NCI-H2029 treated with DMSO at 0.1 percent for 48 hours (cell line): ENCODE measurements at regions not wholly inside any gene's neighbourhood (a gene's known extent, or its start where the extent isn't known, plus 50 kb on each side); places are given as distances from the start of the nearest gene placed in this dataset.

ENCODE experiments used
- DNase-seq: peaks from one replicate; lab custom pipeline; 2025; lab: John Stamatoyannopoulos, UW

DNA sequence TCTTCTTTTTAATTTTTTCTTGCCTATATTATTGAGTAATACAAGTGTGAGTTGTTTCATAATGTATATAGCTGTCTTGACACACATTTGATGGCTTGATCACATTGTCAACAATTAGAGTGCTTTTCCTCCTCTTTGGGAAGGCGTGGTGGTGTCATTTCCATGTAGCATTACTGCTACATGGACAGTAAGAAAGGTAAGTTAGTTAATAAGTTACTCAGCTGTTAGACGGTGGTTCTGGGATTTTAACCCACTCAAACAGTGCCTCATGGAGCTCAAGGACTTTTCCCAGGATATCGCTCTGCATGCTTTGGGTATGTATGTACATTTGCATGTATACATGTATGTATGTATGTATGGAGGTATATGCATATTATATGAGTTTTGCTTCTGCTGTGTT, 94.6 kb downstream of the HAPSTR1 start:
- DNase-seq: no peak

DNA sequence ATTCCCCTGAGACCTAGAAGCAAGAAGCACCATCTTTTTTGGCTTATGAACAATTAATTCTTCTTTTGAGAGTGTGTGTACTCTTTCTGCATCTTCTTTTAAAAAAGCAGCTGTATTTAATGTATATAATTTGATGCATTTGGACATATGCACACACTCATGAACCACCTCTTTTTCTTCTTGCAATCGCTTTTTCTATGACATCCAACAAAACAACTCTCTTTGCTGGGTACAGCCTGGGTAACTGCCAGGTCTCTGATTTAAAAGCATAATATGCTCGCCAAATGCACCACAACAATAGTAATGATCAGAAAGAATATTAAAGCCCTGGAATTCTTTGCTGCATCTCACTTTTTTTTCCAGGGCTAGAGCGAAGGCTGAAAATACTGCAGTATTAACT, 97.3 kb downstream of the HAPSTR1 start:
- no peak for DNase-seq

DNA sequence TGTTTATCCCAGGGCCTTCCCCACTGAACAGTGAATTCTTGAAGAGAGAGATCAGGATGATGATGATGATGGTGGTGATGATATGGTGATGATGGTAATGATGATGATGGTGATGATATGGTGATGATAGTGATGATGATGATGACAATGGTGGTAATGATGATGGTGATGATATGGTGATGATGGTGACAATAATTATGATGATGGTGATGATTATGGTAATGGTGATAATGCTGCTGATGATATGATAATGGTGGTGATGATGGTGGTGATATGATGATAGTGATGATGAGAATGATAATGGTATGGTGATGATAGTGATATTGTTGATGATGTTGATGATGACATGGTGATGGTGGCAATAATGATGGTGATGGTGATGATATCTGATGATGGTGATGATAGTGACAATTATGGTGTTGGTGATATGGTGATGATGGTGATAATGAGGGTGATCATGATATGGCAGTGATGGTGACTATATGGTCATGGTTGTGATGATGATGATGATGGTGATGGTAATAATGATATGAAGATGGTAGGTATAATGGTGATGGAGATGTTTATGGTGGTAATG, 99.9 kb downstream of the HAPSTR1 start:
- DNase-seq: no peak

DNA sequence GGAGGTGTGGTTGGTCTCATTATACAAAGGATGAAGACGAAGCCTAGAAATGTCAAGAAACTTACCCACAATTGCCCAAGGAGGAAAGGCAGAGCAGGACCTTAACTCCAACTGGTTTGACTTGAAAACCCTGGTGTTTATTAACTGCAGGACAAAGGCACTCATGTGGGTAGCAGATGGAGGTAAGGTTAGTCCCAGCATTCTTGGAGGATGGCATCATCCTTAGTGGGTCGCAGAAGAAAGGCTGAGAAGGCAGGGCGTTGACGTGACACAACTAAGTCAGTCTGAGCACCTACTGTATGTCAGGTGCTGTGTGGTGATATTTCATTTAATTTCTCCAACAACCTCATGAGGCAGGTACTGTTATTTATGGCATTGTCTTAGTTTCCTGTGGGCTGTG, 101.3 kb downstream of the HAPSTR1 start:
- DNase-seq: no peak

DNA sequence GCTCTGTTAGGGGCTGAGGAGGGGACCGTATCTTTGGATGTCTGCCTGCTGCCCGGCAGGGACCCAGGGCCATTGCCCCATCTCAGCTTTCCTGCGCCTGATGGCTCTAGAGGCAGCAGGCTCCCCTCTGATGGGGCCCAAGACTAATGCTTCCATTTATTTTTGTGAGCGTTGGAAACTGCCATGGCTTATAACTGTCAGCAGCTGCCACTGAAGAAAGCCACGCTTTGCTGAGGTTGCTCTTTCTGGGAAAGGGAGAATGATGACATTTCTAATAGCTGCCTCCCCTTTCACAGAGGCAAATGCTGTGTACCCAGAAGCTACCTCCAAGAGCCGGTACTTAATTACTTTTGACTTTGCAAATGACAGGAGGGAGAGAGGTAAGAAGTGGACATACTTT, 103.8 kb downstream of the HAPSTR1 start:
- DNase-seq: no peak

DNA sequence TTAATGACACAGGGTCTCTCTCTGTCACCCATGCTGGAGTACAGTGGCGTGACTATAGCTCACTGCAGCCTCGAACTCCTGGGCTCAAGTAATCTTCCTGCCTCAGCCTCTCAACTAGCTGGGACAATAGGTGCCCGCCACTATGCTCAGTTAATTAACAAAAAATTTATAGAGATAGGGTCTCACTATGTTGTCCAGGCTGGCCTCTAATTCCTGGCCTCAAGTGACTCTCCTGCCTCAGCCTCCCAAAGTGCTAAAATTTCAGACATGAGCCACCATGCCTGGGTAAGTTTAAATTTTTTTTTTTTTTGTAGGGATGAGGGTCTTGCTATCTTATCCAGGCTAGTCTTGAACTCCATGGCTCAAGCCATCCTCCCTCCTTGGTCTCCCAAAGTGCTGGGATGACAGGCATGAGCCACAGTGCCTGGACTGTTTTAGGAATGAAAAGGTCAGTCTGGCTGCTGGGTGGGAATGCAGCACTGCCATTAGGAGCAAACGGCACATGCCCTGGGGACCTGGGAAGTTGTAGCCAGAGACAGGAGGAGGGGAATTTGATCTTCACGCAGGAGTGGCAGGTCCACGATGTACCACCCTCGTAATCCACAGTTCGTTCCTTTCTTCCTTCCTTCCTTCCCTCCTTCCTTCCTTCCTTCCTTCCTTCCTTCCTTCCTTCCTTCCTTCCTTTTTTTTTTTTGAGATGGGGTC, 106.7 kb downstream of the HAPSTR1 start:
- no peak for DNase-seq

DNA sequence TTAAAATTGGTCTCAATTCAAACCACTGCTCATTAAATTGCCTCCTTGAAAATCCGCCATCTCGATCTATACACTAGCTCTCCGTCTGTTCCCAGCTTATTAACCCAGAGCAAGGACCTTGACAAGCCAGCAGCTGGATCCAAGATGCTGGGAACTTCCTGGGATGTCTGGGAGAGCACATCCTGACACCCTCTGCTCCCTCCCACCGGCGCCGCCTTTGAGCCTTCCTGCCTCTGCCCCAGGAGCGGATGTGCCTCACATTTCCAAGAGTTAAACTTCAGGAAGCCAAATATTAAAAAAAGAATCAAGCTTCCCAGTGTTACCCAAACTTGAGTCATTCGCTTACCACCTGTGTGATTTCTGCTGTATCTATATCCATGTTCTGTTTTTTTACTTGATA, 107.9 kb downstream of the HAPSTR1 start:
- no peak for DNase-seq

DNA sequence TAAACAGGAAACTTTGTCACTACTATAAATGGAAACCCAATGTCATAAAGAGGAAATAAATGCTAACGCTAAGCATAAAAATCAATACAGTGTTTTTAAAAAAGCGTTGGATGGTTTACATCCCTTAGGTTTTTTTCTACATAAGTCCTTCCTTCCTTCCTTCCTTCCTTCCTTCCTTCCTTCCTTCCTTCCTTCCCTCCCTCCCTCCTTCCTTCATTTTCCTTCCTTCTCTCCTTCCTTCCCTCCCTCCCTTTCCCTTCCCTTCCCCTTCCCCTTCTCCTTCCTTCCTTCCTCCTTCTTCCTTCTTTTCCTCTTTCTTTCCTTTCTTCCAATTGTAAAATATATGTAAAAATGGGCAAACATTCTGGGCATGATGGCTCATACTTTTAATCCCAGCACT, 108.3 kb downstream of the HAPSTR1 start:
- DNase-seq: no peak

DNA sequence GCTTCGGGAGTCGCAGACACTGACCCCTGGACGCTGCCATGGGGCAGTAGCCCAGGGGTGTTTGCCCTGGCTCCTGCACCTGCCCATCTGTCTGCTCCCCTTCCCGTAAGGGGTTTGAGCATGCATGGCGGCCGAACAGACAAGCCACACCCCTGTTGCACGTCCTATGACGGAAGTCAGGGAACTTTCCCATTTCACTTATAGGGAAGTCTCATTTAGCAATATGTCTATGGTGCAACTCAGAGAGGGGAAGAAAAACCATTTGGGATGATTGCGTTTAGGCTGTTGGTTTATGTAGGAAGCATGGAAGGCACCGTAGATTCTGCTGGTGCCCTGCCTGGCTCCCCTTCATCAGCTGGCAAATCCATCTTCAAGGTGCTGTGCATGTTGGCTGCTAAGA, 112.5 kb downstream of the HAPSTR1 start:
- DNase-seq: no peak

DNA sequence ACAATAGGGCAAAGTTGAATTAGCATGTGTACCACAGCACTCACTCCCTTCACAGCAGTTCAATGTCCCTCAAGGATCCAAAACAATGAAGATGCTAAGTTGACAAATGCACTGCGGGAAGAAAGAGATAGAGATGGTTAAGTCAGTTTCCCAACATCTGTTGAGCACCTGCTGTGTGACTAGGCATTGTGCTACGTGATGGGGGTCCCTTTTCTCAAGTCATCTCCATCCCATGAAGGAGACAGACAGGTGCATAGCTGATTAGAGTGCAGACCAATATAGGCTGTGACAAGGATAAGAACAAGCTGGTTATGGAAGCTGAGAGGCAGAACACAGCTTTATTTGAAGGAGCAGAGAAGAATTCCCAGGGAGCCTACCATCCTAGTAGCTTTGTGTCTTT, 114.2 kb downstream of the HAPSTR1 start:
- no peak for DNase-seq

DNA sequence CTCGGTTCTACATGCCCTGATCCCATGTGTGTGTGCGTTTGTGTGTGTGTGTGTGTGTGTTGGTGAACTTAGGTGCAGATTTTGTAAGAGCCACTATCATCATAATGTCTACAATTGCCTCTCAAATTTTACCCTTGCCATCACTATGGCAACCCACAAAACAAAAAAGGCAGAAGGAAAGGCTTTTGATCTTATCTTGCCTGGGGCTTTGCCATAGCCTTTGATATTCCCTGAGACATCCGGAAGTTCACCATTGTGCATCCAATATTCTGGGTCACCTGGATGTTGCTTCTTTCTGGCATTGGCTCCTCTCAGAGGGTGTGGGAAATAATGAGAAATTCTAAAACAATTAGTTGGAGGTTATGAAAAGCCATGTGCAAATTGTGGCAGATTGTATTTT, 114.7 kb downstream of the HAPSTR1 start:
- no peak for DNase-seq

DNA sequence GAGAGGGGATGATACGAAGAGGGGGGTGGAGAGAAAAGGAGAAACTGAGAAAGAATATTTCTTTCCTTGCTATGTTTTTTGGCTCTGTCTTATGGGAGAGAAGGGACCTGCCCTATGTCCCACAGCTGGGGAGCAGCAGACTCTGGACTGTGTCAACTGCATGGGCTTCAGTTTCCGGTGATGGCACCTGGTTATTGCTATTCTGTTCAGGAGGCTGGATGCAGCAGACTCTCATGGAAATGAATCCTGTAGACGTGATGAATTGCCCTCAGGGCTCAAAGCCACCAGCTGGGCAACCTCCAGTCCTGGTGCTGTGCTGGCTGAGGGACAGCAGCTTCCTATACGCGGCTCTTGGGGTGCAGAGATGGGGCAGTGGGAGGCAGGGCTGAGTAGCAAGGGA, 121.2 kb downstream of the HAPSTR1 start:
- DNase-seq: no peak

DNA sequence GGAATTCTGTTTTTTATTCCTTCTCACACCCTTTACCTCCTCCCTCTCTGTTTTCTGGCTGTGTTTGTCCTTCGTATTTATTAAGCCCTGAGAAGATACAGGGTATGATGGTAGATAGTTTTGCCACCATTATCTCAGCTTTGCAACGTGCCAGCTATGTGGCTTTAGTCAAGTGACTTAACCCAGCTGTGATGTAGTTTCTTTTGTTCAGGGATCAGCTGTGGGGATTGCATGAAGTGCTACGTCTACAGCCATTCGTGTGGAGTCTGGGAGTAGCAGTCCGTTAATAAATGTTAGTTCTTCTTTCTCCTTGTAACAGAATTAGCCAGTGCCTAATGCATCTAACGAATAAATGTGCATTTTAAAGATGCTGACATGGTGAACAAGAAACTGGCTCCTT, 128.4 kb downstream of the HAPSTR1 start:
- DNase-seq: no peak

DNA sequence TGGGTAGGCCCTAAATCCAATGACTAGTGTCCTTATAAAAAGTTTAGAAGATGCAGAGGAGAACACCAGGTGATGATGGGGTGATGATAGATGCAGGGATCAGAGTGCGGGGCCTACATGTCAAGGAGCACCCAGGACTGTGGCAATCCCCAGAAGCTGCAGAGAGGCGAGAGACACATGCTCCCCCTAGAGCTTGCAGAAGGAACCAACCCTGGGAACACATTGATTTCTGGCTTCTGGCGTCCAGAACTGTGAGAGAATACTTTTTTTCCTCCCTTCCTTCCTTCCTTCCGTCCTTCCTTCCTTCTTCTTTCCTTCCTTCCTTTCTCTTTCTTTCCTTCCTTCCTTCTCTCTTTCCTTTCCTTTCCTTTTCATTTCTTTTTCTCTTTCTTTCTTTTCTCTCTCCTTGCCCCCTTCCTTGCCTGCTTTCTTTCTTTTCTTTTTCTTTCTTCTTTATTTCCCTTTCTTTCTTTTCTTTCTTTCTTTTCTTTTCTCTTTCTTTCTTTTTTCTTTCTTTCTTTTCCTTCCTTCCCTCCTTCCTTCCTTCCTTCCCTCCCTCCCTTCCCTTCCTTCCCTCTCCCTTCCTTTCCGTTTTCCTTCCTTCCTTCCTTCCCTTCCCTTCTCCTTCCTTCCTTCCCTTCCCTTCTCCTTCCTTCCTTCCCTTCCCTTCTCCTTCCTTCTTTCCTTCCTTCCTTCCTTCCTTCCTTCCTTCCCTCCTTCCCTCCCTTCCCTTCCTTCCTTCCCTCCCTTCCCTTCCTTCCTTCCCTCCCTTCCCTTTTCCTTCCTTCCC, 134.3 kb downstream of the HAPSTR1 start:
- no peak for DNase-seq

DNA sequence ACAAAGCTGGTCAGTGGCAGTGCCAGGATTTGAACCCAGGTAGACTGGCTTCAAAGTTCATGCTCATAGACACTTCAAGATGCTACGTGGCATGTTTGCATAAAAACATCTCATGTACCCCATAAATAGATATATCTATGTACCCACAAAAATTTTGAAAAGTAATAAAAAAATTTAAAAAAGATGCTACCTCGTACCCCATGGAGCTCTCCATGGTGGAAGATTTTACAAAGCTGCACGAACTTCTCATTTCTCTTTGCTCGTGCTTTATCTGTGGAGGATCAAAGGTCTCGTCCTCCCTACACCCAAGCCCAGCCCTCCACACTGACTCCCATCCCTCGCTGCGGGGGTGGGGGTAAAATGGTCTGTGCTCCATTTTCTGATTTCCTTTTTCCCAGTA, 135.5 kb downstream of the HAPSTR1 start:
- DNase-seq: no peak

DNA sequence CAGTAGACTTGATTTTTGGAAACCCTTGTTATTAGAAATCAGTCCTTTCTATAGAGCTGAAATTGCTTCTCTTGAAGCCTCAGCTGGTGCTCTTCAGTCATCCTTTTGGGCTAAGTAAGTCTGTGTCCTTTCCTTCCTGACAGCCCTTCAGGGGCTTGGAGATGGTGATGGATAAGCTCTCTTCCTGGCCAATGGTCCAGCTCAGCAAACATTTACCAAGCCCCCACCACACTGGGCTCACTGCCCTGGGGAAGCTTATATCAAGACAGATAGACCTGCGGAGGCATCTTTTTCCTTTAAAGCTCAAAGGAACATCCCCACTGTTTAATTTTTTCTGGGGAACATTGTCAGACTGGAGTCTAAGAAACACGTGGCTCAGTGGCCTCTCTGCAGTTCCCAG, 139.6 kb downstream of the HAPSTR1 start:
- no peak for DNase-seq

DNA sequence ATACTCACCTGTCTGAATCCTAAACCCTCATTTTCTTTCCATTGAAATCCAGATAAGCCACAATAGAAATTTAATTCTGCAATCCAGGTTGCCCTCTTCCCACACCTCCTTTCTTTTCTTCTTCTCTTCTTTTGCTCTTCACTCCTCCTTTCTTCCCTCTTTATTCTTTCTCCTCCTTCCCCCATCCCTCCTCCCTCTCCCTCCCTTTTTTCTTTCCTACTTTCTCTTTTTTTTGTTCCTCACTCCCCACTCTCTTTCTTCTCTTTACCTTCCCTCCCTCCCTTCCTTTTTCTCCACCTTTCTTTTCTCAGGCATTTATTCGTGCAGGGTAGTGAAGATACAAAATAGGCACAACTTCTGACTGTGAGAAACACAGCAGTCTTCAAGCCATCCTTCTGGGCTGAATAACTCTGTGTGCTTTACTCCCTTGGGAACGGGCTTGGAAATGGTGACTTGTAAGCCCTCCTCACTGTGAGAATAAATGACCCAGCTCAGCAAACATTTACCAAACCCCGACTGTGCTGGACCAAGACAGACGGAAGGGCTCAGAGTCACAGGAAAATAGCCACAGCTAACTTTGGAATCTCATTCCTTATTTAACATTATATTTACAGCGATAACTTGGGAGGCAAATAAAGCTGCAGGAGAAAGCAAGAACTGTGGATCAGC, 140.8 kb downstream of the HAPSTR1 start:
- no peak for DNase-seq

DNA sequence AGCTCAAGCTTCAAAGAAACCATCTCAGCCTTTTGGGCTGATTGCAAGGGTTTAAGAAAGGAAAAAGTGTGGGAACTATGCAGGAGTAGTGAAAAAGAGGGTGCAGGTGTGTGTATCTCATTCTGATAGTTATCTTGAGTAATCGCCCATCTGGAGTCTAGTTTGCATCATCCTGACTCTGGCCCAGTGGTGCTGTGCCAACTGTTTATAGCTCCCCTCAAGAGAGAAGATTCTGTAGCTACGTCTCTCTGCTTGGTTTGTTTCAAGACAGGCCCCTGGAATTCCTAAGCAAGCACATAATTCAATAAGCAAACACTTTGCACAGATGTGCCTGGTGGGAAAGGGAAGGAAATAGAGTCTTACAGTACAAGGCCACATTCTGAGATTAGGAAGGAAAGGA, 144.4 kb downstream of the HAPSTR1 start:
- no peak for DNase-seq

DNA sequence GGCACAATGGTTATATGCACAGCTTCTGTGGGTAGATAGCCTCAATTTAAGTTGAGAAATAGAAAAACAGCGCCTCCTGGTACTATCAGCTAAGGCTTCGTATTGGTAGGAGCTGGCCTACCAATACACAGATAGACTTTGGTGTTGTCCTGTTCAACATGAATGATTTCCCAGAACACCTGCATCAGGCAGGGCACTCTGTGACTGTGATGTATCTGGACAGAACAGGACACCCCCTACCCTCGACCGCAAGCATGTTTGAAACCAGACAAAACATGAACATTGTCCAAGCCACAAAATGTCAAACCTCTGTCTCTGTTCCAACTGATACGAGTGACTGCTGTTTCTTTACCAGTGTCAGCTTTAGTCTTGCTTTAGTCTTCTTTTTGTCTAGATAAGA, 144.9 kb downstream of the HAPSTR1 start:
- DNase-seq: no peak

DNA sequence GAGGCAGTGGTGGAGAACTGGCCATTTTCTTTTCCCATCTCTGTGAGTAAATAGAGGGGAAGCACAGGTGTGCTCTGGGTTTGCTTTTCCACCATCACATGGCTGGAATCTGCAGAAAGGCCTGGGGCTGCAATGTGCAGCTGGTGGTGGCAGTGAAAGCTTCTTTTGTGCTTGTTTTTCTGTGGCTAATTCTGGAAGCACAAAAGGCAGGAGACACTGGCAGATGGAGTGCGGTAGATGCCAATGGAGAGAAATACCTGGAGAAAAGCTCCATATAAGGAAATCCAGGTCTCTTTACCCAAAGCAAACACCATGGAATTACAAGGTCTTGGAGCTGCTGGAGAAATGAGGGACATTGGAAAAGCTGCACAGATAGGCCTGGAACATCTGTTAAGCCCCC, 146.9 kb downstream of the HAPSTR1 start:
- DNase-seq: no peak

DNA sequence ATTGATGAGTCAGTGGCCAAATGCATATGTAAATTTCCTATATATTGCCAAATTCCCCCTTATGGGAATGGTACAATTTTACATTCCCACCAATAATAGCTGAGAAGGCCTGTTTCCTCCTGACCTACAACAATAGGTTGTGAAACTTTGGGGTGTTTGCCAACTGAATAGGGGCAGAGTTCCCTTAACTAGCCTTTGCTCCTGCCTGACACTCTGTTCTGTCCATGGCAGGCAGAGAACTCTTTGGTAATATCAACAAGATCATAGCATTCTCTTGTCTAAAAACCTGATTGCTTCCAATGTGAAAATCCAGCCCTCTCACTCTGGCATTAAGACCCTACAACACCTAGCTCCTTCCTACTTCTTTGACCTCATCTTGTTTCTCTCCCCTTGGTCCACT, 149.7 kb downstream of the HAPSTR1 start:
- no peak for DNase-seq

DNA sequence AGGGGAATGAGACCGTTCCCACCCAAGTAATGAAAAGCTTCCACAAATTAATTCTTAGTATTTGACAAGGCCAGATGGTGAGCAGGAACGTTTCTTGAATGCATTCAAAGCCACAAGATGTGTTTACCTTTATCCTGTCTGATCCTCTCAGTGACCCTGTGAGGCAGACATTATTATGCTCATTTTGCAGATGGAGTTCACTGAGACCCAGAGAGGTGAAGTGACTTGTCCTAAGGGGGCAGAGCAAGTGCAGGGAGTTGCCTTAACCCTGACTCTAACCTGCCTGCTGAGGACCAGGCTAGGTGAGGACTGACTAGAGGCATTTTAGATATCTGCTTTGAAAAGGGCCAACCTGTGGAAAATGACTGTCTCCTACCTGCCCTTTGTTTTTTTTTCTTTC, 156.7 kb downstream of the HAPSTR1 start:
- DNase-seq: no peak

DNA sequence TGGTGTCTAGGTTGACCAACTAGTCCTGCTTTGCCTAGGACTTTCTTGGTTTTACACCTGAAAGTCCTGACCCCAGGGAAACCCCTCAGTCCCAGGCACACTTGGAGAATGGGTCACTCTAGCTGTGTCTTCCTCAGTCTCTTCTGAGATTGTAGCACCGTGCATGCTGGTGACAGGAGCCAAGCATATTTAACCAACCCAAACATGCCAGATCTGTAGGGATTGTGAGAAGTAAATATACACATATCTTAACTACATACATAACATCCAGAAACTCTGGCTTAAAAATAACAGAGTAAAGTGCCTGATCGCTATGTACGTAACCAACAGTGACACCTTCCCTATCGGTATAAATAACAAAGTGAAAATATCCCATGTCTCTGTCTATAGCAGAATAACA, 158.1 kb downstream of the HAPSTR1 start:
- no peak for DNase-seq
